Stomach (tissue), 4 donors: ENCODE measurements at regions not wholly inside any gene's neighbourhood (a gene's known extent, or its start where the extent isn't known, plus 50 kb on each side); places are given as distances from the start of the nearest gene placed in this dataset.

Experiments used
- CTCF ChIP-seq, 7 experiments: fragments of 450-650 bp in 4 of 7; fragments of 200-600 bp in 3 of 7; sonication (generic) in 3 of 7; IDR thresholded peaks; one replicate each; pipeline ENCODE4 v1.5.1; 2016 to 2019; ENCODE audit warnings: antibody characterized with exemption in 7 of 7, control low read depth in 2 of 7, mild to moderate bottlenecking in 1 of 7
- EP300 ChIP-seq: sonication (generic); formaldehyde crosslinking; IDR thresholded peaks from one replicate; pipeline ENCODE4 v1.6.1; 2017; ENCODE audit warnings: antibody characterized with exemption
- POLR2A ChIP-seq, 4 donors: fragments of 450-650 bp; IDR thresholded peaks; one replicate each; pipeline ENCODE4 v1.6.1; 2016; ENCODE audit warnings: antibody characterized with exemption in 4 of 4, control low read depth in 2 of 4, mild to moderate bottlenecking in 1 of 4, moderate library complexity in 1 of 4
- POLR2AphosphoS5 ChIP-seq, 3 donors: sonication (generic); formaldehyde crosslinking; IDR thresholded peaks; one replicate each; pipeline ENCODE4 v1.6.1; 2016; ENCODE audit warnings: antibody characterized with exemption in 3 of 3

DNA sequence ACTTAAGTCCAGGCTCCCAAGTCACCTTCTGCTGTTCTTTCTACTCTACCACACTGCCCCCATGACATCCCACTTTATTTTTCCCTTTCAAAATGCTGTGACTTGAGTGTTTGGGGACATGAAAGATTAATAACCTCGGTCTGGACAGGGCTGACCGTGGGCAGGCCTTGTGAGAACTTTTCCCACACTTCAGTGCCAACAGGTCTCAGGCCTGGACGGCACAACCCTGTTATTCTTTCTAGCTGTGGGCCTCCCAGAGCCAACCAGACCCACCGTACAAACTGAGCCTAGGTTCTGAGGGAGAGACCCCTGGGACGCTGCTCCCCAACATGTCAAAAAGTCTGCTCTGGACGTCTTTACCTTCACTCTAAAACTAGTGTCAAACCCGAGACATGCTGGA lies 153.4 kb downstream of the CEP120 start:
- no peak for TF ChIP-seq CTCF (IDR thresholded peaks at IDR 0.05)
- TF ChIP-seq POLR2AphosphoS5 (IDR thresholded peaks at IDR 0.05) = no peak
- TF ChIP-seq POLR2A (IDR thresholded peaks at IDR 0.05) = no peak
- no peak for TF ChIP-seq EP300
